Nephron (organoid): ENCODE measurements at regions not wholly inside any gene's neighbourhood (a gene's known extent, or its start where the extent isn't known, plus 50 kb on each side); places are given as distances from the start of the nearest gene placed in this dataset.

ENCODE experiments used
- H3K27ac Mint-ChIP-seq, 3 experiments: 2 replicates each; pipeline ENCODE4 v1.8.0; 2020; ENCODE audit warnings: mixed read lengths in 3 of 3, mild to moderate bottlenecking in 2 of 3, moderate library complexity in 1 of 3
- H3K27me3 Mint-ChIP-seq: 2 replicates; pipeline ENCODE4 v1.8.0; 2021; ENCODE audit warnings: low read depth, mild to moderate bottlenecking, moderate library complexity, mixed read lengths
- H3K36me3 Mint-ChIP-seq: 2 replicates; pipeline ENCODE4 v1.8.0; 2020; ENCODE audit warnings: low read depth, mixed read lengths
- H3K4me1 Mint-ChIP-seq: 2 replicates; pipeline ENCODE4 v1.8.0; 2020; ENCODE audit warnings: mixed read lengths
- H3K4me3 Mint-ChIP-seq, 3 experiments: 2 replicates each; pipeline ENCODE4 v1.8.0; 2020; ENCODE audit warnings: mild to moderate bottlenecking in 3 of 3, mixed read lengths in 3 of 3, moderate library complexity in 2 of 3
- H3K9me3 Mint-ChIP-seq: 2 replicates; pipeline ENCODE4 v1.8.0; 2020; ENCODE audit warnings: mixed read lengths
- CTCF ChIP-seq, 3 experiments: fragments of 200-600 bp; sonication (generic); IDR thresholded peaks; one replicate each; pipeline ENCODE4 v1.5.0; 2021; ENCODE audit warnings: antibody characterized with exemption in 3 of 3; ENCODE audit not compliant: unreplicated experiment in 3 of 3

GRCh38 chr5:93150311-93151012 lies 430.6 kb downstream of the NR2F1-AS1 start:
- Mint-ChIP-seq H3K4me1 (no peaks in the 10 kb centered on the region), H3K27ac (no peak overlapping the region), H3K4me3 (no peak overlapping the region), H3K27me3 (no peaks in the 10 kb centered on the region), H3K36me3 (peaks cover 1% of the 10 kb centered on the region), H3K9me3 (peaks cover under 1% of the 10 kb centered on the region)
- TF ChIP-seq CTCF (IDR thresholded peaks at IDR 0.05; ENCODE audit: unreplicated experiment in 3 of 3): no peak

DNA sequence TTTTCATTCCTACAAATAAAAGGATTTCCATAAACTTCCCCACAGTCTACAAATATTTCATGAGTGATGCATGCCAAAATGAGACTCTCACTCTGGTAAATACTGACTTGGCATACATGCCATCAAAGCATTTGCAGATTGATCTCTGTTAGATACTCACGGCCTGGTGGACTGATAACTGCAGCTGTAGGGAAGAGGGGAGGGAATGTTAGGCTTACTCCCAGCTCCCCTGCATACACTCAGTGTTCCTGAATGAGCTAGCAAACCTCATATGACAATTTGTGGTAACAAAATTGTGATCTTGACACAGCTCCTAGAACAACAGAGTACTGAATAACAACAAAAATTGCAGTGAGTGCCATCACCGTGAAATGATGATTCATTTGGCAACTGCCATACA lies 435.3 kb downstream of the NR2F1-AS1 start:
- peaks cover 5% of the 10 kb centered on the region for H3K4me1 Mint-ChIP-seq
- peaks cover 11% of the 10 kb centered on the region for H3K36me3 Mint-ChIP-seq
- H3K4me3 Mint-ChIP-seq: no peak overlapping the region
- H3K27ac Mint-ChIP-seq: no peak overlapping the region
- no peak for TF ChIP-seq CTCF (IDR thresholded peaks at IDR 0.05; ENCODE audit: unreplicated experiment in 3 of 3)
- H3K9me3 Mint-ChIP-seq: peaks cover 10% of the 10 kb centered on the region
- H3K27me3 Mint-ChIP-seq: no peaks in the 10 kb centered on the region

DNA sequence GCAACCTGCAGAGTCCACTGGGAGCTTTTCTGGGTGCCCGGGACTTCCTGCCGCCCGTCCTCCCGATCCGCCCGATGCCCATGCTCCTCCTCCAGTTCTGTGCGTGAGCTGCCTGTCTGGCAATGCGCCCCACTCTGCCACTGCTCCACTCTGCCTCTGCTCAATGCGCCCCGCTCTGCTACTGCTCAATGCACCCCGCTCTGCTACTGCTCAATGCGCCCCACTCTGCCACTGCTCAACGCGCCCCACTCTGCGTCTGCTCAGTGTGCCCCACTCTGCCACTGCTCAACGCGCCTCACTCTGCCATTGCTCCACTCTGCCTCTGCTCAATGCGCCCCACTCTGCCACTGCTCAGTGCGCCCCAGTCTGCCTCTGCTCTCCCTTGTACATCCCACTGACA lies 436.0 kb downstream of the NR2F1-AS1 start:
- H3K4me3 Mint-ChIP-seq: no peak overlapping the region
- H3K4me1 Mint-ChIP-seq: peaks cover 5% of the 10 kb centered on the region
- H3K9me3 Mint-ChIP-seq: peaks cover 12% of the 10 kb centered on the region
- no peak overlapping the region for H3K27ac Mint-ChIP-seq
- no peak for TF ChIP-seq CTCF (IDR thresholded peaks at IDR 0.05; ENCODE audit: unreplicated experiment in 3 of 3)
- H3K27me3 Mint-ChIP-seq: no peaks in the 10 kb centered on the region
- peaks cover 11% of the 10 kb centered on the region for H3K36me3 Mint-ChIP-seq

GRCh38 chr5:93141969-93142368 lies 439.1 kb downstream of the NR2F1-AS1 start:
- H3K27ac Mint-ChIP-seq: peak overlapping the region; percentile 8 to 82 (median 20)
- H3K36me3 Mint-ChIP-seq: peaks cover 17% of the 10 kb centered on the region
- no peak overlapping the region for H3K4me3 Mint-ChIP-seq
- H3K27me3 Mint-ChIP-seq: no peaks in the 10 kb centered on the region
- no peak for TF ChIP-seq CTCF (IDR thresholded peaks at IDR 0.05; ENCODE audit: unreplicated experiment in 3 of 3)
- peaks cover 20% of the 10 kb centered on the region for H3K9me3 Mint-ChIP-seq
- peaks cover 5% of the 10 kb centered on the region for H3K4me1 Mint-ChIP-seq

DNA sequence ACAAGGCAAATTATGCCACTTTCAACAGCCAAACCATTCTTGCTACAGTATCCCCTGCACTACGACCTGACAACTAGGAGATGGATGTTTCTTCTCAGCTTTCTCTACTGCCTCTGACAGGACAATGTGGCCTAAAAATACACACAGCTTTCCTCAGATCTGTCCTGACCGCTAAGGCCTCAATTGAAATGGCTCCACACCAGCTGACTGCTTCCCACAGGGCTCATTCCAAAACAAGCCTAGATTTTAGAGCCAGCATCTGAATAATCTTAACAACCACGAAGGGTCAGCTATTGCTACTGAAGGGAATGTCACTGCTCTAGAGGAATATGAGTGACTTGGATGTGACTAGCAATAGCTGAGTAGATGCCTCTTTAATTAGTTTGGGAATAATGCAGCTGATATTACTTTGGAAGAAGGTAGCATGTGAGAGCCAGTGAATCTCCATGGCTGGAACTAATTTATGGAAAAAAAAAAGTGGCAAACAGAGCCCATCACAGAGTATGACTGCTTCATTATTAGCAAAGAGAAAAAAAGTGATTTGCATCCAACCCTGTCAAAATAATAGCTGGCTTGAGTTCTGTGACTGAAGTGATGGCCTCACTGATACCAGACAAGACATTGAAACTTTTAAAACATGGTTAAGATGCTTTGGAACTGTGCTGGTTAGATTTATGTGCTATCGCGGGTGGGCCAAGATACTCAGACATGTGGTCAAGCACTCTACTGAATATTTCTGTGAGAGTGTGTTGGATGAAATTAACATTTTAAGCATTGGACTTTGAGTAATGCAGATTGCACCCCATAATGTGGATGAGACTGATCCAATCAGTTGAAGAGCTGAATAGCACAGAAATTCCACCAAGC lies 450.2 kb downstream of the NR2F1-AS1 start:
- Mint-ChIP-seq H3K36me3 (no peaks in the 10 kb centered on the region), H3K27me3 (no peaks in the 10 kb centered on the region), H3K27ac (peak overlapping the region; percentile 2 to 57 (median 49)), H3K9me3 (no peaks in the 10 kb centered on the region), H3K4me1 (peaks cover 26% of the 10 kb centered on the region), H3K4me3 (no peak overlapping the region)
- TF ChIP-seq CTCF (IDR thresholded peaks at IDR 0.05; ENCODE audit: unreplicated experiment in 3 of 3): no peak
